ENCODE measurements at regions not wholly inside any gene's neighbourhood (a gene's known extent, or its start where the extent isn't known, plus 50 kb on each side); places are given as distances from the start of the nearest gene placed in this dataset.

DNA sequence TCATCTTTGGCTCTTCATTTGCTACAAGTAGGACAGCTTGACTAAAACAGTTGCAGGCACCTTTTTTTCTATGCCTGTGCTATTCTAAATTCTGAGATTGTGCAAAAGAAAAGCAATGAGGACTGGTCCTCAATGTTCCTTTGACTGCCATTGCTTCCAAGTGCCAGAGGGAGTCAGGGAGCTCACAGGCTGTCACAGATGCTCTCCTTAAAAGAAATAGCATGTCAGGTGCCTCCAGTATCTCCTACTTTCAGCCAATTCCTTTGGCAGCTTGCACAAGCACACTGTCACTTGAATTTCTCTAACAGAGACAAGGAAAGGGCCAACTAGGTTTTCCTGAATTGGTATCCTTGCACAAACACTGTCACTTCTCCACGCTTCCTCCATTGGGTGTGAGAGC lies 228.2 kb downstream of the ADGRA3 start:
- ChIA-PET CTCF (interaction anchor here (0.9 kb wide), 1 partner anchor 497 kb away, joined by 3 read pairs; no protein-coding TSS in a partner anchor), POLR2A (no interaction called here)
- TF ChIP-seq, protein P1, sequence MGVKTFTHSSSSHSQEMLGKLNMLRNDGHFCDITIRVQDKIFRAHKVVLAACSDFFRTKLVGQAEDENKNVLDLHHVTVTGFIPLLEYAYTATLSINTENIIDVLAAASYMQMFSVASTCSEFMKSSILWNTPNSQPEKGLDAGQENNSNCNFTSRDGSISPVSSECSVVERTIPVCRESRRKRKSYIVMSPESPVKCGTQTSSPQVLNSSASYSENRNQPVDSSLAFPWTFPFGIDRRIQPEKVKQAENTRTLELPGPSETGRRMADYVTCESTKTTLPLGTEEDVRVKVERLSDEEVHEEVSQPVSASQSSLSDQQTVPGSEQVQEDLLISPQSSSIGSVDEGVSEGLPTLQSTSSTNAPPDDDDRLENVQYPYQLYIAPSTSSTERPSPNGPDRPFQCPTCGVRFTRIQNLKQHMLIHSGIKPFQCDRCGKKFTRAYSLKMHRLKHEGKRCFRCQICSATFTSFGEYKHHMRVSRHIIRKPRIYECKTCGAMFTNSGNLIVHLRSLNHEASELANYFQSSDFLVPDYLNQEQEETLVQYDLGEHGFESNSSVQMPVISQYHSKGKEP (tag by site-specific recombination; IDR thresholded peaks at IDR 0.05), result no peak
- TF ChIP-seq ZNF121 (tag by site-specific recombination; IDR thresholded peaks at IDR 0.05) (no peak), ZNF558 (tag by site-specific recombination; IDR thresholded peaks at IDR 0.05) (no peak), ZNF707 (tag by site-specific recombination; IDR thresholded peaks at IDR 0.05) (no peak), ZNF514 (tag by site-specific recombination; IDR thresholded peaks at IDR 0.05) (no peak), MZF1 (tag by site-specific recombination; IDR thresholded peaks at IDR 0.05; ENCODE audit: borderline replicate concordance) (no peak), ZNF274 (IDR thresholded peaks at IDR 0.05; ENCODE audit: low read length) (no peak), ZNF274 (tag by site-specific recombination; IDR thresholded peaks at IDR 0.05; ENCODE audit: borderline replicate concordance) (no peak), ZNF184 (tag by site-specific recombination; IDR thresholded peaks at IDR 0.05) (no peak), SP3 (tag by site-specific recombination; IDR thresholded peaks at IDR 0.05) (no peak), ZNF501 (tag by site-specific recombination; IDR thresholded peaks at IDR 0.05) (no peak), ZFHX2 (tag by site-specific recombination; conservative IDR thresholded peaks at IDR 0.05) (no peak), ZNF768 (tag by site-specific recombination; IDR thresholded peaks at IDR 0.05) (no peak), TRIM28 (IDR thresholded peaks at IDR 0.05; ENCODE audit: borderline replicate concordance, low read length) (no peak), ZBTB21 (tag by site-specific recombination; IDR thresholded peaks at IDR 0.05) (no peak), PRDM1 (tag by site-specific recombination; IDR thresholded peaks at IDR 0.05) (no peak), ZNF76 (tag by site-specific recombination; IDR thresholded peaks at IDR 0.05; ENCODE audit: borderline replicate concordance, low read depth) (no peak), KLF10 (tag by site-specific recombination; IDR thresholded peaks at IDR 0.05) (no peak), ZNF239 (tag by site-specific recombination; IDR thresholded peaks at IDR 0.05) (no peak)
- TF ChIP-seq, protein P2, sequence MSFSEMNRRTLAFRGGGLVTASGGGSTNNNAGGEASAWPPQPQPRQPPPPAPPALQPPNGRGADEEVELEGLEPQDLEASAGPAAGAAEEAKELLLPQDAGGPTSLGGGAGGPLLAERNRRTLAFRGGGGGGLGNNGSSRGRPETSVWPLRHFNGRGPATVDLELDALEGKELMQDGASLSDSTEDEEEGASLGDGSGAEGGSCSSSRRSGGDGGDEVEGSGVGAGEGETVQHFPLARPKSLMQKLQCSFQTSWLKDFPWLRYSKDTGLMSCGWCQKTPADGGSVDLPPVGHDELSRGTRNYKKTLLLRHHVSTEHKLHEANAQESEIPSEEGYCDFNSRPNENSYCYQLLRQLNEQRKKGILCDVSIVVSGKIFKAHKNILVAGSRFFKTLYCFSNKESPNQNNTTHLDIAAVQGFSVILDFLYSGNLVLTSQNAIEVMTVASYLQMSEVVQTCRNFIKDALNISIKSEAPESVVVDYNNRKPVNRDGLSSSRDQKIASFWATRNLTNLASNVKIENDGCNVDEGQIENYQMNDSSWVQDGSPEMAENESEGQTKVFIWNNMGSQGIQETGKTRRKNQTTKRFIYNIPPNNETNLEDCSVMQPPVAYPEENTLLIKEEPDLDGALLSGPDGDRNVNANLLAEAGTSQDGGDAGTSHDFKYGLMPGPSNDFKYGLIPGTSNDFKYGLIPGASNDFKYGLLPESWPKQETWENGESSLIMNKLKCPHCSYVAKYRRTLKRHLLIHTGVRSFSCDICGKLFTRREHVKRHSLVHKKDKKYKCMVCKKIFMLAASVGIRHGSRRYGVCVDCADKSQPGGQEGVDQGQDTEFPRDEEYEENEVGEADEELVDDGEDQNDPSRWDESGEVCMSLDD (tag by site-specific recombination; IDR thresholded peaks at IDR 0.05), result no peak
- TF ChIP-seq, protein P3, sequence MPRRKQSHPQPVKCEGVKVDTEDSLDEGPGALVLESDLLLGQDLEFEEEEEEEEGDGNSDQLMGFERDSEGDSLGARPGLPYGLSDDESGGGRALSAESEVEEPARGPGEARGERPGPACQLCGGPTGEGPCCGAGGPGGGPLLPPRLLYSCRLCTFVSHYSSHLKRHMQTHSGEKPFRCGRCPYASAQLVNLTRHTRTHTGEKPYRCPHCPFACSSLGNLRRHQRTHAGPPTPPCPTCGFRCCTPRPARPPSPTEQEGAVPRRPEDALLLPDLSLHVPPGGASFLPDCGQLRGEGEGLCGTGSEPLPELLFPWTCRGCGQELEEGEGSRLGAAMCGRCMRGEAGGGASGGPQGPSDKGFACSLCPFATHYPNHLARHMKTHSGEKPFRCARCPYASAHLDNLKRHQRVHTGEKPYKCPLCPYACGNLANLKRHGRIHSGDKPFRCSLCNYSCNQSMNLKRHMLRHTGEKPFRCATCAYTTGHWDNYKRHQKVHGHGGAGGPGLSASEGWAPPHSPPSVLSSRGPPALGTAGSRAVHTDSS (tag by site-specific recombination; IDR thresholded peaks at IDR 0.05), result no peak
- Histone ChIP-seq H3K36me3 (ENCODE audit: control insufficient read depth in 2 of 2, insufficient read depth in 1 of 2, low read length in 2 of 2) (no peaks in the 10 kb centered on the region), H3K27ac (ENCODE audit: extremely low read depth, low read depth, low read length) (no peak overlapping the region), H3K9me3 (ENCODE audit: control insufficient read depth, insufficient read depth, low read depth, low read length) (no peaks in the 10 kb centered on the region), H3K4me3 (ENCODE audit: low read depth, low read length) (no peak overlapping the region), H3K4me1 (ENCODE audit: control insufficient read depth, insufficient read depth, low read length) (no peaks in the 10 kb centered on the region)

DNA sequence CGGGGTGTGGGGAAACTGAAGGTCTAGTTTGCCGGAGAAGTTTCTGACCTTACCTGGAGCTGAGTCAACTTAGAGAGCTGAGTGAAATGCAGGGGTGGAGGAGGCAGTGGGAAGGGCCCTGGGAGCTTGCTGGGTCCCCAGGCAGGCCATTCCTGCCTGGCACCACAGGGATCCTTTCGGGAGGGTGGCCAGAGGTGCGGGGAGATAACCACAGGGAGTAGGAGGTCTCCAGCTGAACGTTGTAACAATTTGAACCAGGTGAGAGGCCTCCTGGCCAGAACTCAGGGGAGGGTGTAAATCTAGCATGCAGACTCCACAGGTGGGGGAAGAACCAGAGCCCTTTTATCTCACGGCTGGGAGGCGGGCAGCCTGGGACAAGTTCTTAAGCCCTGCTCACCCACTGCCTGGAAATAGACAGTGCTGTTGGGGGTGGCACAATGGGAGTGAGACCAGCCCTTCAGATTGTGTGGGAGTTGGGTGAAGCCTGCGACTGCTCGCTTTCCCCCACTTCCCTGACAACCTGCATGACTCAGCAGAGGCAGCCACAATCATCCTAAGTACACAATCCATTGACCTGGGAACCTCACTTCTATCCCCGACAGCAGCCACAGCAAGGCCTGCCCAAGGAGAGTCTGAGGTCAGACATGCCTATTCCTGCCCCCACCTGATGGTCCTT lies 247.4 kb downstream of the ADGRA3 start:
- no peaks in the 10 kb centered on the region for H3K9me3 ChIP-seq (ENCODE audit: control insufficient read depth, insufficient read depth, low read depth, low read length)
- H3K27ac ChIP-seq (ENCODE audit: extremely low read depth, low read depth, low read length), result no peak overlapping the region
- no peaks in the 10 kb centered on the region for H3K4me1 ChIP-seq (ENCODE audit: control insufficient read depth, insufficient read depth, low read length)
- no peak overlapping the region for H3K4me3 ChIP-seq (ENCODE audit: low read depth, low read length)
- 0 out of 2 replicates have a peak, but pooled peaks have one; percentile 18 for TF ChIP-seq EGR2 (tag by site-specific recombination; IDR thresholded peaks at IDR 0.05; ENCODE audit: low read depth)
- TF ChIP-seq ZIC2 (tag by site-specific recombination; IDR thresholded peaks at IDR 0.05), result no peak
- TF ChIP-seq, protein P4, sequence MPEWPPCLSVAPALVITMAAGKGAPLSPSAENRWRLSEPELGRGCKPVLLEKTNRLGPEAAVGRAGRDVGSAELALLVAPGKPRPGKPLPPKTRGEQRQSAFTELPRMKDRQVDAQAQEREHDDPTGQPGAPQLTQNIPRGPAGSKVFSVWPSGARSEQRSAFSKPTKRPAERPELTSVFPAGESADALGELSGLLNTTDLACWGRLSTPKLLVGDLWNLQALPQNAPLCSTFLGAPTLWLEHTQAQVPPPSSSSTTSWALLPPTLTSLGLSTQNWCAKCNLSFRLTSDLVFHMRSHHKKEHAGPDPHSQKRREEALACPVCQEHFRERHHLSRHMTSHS (tag by site-specific recombination; IDR thresholded peaks at IDR 0.05), result no peak
- no peak for TF ChIP-seq RBAK (tag by site-specific recombination; IDR thresholded peaks at IDR 0.05)
- TF ChIP-seq, protein P5, sequence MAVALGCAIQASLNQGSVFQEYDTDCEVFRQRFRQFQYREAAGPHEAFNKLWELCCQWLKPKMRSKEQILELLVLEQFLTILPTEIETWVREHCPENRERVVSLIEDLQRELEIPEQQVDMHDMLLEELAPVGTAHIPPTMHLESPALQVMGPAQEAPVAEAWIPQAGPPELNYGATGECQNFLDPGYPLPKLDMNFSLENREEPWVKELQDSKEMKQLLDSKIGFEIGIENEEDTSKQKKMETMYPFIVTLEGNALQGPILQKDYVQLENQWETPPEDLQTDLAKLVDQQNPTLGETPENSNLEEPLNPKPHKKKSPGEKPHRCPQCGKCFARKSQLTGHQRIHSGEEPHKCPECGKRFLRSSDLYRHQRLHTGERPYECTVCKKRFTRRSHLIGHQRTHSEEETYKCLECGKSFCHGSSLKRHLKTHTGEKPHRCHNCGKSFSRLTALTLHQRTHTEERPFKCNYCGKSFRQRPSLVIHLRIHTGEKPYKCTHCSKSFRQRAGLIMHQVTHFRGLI (tag by site-specific recombination; IDR thresholded peaks at IDR 0.05), result no peak
- H3K36me3 ChIP-seq (ENCODE audit: control insufficient read depth in 2 of 2, insufficient read depth in 1 of 2, low read length in 2 of 2), result no peaks in the 10 kb centered on the region
- ChIA-PET CTCF (no interaction called here), POLR2A (no interaction called here)

Measured in HEK293 (cell line).